GM10266 (cell line): ENCODE measurements at regions not wholly inside any gene's neighbourhood (a gene's known extent, or its start where the extent isn't known, plus 50 kb on each side); places are given as distances from the start of the nearest gene placed in this dataset.

Source experiments
- DNase-seq: peaks from one replicate; pipeline ENCODE4 v3.0.0; 2012; ENCODE audit errors: extremely low spot score
- TF ChIP-seq, protein P1 (sequence below): IDR thresholded peaks from 2 replicates; pipeline ENCODE4 v1.5.1; 2012; ENCODE audit warnings: mild to moderate bottlenecking, low read depth; ENCODE audit not compliant: control insufficient read depth, insufficient read depth; ENCODE audit errors: missing control alignments

DNA sequence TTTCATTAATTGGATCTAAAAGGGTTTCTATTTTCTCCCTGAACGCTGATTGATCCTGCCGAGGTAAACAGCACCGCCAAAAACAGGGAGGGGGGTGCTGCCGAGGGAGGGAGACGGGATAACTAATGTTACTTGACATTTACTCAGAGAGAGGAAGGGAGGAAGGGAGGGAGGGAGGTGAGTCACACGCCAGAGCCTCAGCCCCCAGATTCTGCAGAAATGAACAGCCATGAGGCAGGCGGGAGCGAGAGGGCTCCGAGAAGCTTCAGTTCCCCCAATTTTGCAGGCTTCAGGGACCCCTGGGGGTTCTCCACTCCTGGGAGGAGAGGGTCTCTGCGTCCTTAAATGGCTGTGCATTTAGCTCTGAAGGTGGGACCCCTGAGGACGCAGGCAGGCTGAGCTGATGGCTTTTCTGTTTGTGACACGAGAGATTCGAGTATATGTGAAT lies 59.1 kb upstream of the IER5L start:
- no peak for DNase-seq
- TF ChIP-seq, protein P1, sequence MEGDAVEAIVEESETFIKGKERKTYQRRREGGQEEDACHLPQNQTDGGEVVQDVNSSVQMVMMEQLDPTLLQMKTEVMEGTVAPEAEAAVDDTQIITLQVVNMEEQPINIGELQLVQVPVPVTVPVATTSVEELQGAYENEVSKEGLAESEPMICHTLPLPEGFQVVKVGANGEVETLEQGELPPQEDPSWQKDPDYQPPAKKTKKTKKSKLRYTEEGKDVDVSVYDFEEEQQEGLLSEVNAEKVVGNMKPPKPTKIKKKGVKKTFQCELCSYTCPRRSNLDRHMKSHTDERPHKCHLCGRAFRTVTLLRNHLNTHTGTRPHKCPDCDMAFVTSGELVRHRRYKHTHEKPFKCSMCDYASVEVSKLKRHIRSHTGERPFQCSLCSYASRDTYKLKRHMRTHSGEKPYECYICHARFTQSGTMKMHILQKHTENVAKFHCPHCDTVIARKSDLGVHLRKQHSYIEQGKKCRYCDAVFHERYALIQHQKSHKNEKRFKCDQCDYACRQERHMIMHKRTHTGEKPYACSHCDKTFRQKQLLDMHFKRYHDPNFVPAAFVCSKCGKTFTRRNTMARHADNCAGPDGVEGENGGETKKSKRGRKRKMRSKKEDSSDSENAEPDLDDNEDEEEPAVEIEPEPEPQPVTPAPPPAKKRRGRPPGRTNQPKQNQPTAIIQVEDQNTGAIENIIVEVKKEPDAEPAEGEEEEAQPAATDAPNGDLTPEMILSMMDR = no peak

DNA sequence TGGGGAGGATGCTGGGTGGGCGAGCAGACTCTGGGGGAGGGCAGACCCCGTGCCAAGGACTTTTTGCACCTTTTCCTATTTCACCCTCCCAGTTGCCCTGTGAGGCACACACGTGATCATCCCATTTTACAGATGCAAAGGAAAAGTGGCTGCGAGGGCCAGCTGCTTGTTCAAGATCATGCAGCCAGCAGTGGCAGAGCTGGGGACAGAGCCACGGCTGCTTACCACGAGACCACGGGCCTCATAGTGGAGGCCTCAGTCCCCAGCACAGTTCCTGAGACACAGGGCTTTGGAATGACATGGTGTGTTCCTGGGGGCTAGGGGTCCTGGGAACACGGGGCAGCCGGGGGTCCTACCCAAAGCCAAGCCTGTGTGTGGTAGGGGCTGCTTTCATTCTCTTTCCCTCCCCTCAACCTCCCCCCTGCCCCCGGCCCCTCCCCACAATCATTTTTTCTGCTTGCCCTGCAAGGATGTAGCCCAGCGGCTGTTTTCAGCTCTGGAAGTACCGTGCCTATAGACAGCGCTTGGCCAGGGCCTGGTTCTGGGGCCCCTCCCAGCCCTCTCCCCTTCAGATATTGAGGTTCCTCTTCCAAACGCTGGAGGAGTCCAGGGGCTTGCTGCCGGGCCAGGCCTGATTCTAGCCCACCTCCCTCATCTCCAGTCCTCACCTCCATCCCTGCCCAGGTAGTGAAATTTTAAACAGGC lies 58.5 kb upstream of the IER5L start:
- no peak for DNase-seq
- TF ChIP-seq, protein P1 = no peak

DNA sequence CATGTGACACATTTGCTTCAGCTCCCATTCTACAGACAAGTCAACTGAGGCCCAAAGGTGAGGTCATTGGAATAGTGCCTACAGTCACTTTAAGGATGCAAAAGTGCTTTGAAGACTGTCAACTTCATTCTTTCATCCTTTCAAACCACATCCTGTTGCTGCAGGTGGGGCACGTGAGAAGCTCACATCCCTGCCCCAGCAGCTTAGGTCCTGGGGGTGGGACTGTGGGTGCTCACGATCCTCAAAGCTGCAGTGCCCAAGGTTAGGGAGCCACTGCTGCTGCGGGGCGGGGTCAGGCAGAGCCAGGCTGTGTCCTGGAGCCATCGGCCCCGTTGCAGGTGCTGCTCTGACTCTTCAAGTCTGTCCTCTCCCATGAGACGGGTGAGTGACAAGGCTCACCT lies 57.9 kb upstream of the IER5L start:
- no peak for DNase-seq
- TF ChIP-seq, protein P1 = no peak

DNA sequence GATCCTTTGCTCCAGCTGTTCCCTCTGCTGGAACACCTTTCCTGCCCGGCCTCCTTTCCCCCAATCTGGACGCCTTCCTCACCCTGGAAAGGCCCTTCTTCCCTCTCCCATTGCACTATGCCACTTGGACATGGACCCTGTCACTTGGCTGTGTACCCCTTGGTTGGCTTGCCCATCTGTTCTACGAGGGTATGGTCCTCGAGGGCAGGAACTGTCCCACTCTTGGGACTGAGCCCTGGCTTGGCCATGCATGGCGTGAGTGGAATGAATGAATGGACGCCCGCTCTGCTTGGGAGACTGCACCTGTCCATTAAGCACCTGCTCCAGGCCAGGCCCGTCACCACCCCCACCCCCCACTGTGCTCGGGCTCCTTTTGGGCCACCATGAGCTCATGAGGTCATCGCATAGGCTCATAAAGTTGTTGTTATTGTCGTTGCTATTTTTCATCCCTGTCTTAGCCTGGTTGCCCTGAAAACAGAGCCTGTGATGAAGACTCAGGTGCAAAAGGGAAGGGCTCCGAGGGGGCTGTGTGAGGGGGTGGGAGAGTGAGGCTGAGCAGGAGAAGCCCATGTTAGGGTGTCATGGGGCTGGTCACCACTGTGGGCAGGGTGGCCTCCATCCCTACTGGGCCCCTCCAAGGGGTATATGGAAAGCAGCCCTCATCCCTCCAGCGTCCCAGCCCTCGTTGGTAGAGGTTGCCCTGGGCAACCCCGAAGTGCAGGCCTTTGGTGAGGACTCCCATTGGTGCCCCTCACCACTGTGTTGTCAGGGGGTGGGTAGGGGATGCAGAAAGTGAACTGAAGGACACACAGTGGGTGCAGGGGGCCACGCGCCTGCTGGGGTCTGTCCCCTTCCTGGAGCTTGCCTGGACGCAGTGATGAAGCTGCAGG lies 57.2 kb upstream of the IER5L start:
- TF ChIP-seq, protein P1 = no peak
- DNase-seq = no peak

DNA sequence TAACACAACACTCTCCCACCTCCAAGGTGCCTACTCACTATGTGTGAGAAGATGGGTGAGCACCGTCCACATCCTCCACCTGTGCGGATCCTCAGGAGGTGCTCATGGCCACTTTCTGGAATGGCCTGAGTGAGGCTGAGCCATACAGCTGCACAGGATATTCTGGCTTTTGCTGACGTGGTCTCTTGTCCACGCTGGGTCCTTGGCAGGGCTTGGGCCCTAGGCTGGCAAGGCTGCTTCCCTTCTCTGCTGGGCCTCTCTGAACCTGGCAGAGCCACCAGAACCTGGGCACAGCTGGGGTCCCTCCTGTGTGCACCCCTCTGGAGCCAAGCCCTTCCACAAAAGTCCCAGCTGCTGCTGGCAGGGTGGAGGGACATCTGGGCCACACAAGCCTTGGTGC lies 56.4 kb upstream of the IER5L start:
- TF ChIP-seq, protein P1 = no peak
- DNase-seq = no peak

DNA sequence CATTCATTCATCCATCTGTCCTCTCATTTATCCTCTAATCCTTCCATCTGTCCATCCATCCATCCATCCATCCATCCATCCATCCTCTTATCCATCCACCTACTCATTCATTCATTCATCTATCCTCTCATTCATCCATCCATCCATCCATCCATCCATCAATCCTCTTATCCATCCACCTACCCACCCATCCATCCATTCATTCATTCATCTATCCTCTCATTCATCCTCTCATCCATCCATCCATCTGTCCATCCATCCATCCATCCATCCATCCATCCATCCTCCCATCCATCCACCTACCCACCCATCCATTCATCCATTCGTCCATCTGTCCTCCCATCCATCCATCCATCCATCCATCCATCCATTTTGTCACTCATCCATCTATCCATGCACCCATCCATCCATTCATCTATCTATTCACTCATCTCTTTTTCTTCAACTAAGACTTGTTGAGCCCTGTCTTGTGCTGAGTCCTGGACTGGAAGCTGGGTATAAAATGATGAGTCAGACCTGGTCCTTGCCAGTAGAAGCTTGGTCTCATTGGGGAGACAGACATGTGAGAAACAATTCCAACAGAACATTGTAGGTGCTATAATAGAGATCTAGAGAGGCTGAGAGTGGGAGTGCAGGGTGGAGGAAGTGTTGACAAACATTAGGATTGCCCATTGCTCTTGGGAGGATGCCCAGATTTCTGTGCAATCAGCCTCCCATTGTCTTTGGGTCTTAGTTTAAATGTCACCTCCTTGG lies 55.0 kb upstream of the IER5L start:
- DNase-seq = no peak
- TF ChIP-seq, protein P1 = no peak
